ENCODE measurements at regions not wholly inside any gene's neighbourhood (a gene's known extent, or its start where the extent isn't known, plus 50 kb on each side); places are given as distances from the start of the nearest gene placed in this dataset.

- Histone ChIP-seq H4K20me1 (ENCODE audit: insufficient read depth) (no peaks in the 10 kb centered on the region), H3K9ac (no peak overlapping the region), H3K4me2 (no peak overlapping the region), H3K36me3 (replicated peaks in 1 of 2; ENCODE audit: control insufficient read depth in 1 of 2, insufficient read depth in 2 of 2, low read length in 1 of 2) (no peaks in the 10 kb centered on the region), H2AFZ (ENCODE audit: low read depth) (no peak overlapping the region), H3F3A (replicated peaks; ENCODE audit: insufficient read depth) (no peaks in the 10 kb centered on the region), H3K27me3 (ENCODE audit: insufficient read depth) (peaks cover 25% of the 10 kb centered on the region; the same call in 1 of the 2 replicates), H3K9me3 (no peaks in the 10 kb centered on the region), H3K9me2 (no peaks in the 10 kb centered on the region), H3K79me2 (ENCODE audit: insufficient read depth) (no peaks in the 10 kb centered on the region), H3K27ac (ENCODE audit: low read depth in 2 of 2, low read length in 1 of 2) (no peak overlapping the region), H3K4me1 (ENCODE audit: control insufficient read depth in 1 of 2, insufficient read depth in 2 of 2, low read depth in 1 of 2, low read length in 1 of 2) (peaks cover 0 to 20% of the 10 kb centered on the region in 2 experiments; a peak in 1 of 4 replicates), H3K4me3 (ENCODE audit: low read depth in 2 of 2, low read length in 1 of 2) (no peak overlapping the region)
- 81% methylated on average over 11 of the region's 22 CpGs for WGBS (ENCODE audit: low lambda C conversion rate)
- CTCF ChIA-PET: interaction anchor here (0.7 to 3.8 kb wide), 13 partner anchors 9 to 251 kb away, joined by 3 to 24 read pairs (median 5); no protein-coding TSS in a partner anchor
- POLR2A ChIA-PET: interaction anchor here (0.8 kb wide), 1 partner anchor 13 kb away, joined by 3 read pairs; no protein-coding TSS in a partner anchor
- TF ChIP-seq NFIC (IDR thresholded peaks at IDR 0.05; ENCODE audit: borderline replicate concordance): no peak
- TF ChIP-seq ELF1 (IDR thresholded peaks at IDR 0.05): no peak
- TF ChIP-seq RFX5 (IDR thresholded peaks at IDR 0.05; ENCODE audit: low read length): no peak
- TF ChIP-seq SIN3A (IDR thresholded peaks at IDR 0.05; ENCODE audit: borderline replicate concordance, low read depth, low read length): no peak
- TF ChIP-seq RXRA (IDR thresholded peaks at IDR 0.05; ENCODE audit: borderline replicate concordance, low read depth): no peak
- no peak for TF ChIP-seq GABPA (IDR thresholded peaks at IDR 0.05; ENCODE audit: low read depth)
- no peak for TF ChIP-seq MAX (IDR thresholded peaks at IDR 0.05; ENCODE audit: low read depth)
- TF ChIP-seq RCOR1 (IDR thresholded peaks at IDR 0.05; ENCODE audit: low read length): no peak
- no peak for TF ChIP-seq CHD2 (IDR thresholded peaks at IDR 0.05; ENCODE audit: low read length, partially characterized antibody)
- no peak for TF ChIP-seq YY1 (IDR thresholded peaks at IDR 0.05; ENCODE audit: low read depth)
- TF ChIP-seq NRF1 (IDR thresholded peaks at IDR 0.05; ENCODE audit: low read depth, low read length): no peak
- TF ChIP-seq EP300 (IDR thresholded peaks at IDR 0.05; ENCODE audit: borderline replicate concordance in 1 of 2, low read depth in 1 of 2, low read length in 1 of 2): no peak
- TF ChIP-seq FOXJ3 (CRISPR knock-in tag; IDR thresholded peaks at IDR 0.05): no peak
- TF ChIP-seq TCF12 (IDR thresholded peaks at IDR 0.05): no peak
- no peak for TF ChIP-seq CTCF (IDR thresholded peaks at IDR 0.05)
- TF ChIP-seq TEAD4 (IDR thresholded peaks at IDR 0.05; ENCODE audit: borderline replicate concordance, insufficient read depth): no peak
- no peak for TF ChIP-seq EZH2phosphoT487 (IDR thresholded peaks at IDR 0.05; ENCODE audit: borderline replicate concordance, low read depth)
- TF ChIP-seq, protein P1, sequence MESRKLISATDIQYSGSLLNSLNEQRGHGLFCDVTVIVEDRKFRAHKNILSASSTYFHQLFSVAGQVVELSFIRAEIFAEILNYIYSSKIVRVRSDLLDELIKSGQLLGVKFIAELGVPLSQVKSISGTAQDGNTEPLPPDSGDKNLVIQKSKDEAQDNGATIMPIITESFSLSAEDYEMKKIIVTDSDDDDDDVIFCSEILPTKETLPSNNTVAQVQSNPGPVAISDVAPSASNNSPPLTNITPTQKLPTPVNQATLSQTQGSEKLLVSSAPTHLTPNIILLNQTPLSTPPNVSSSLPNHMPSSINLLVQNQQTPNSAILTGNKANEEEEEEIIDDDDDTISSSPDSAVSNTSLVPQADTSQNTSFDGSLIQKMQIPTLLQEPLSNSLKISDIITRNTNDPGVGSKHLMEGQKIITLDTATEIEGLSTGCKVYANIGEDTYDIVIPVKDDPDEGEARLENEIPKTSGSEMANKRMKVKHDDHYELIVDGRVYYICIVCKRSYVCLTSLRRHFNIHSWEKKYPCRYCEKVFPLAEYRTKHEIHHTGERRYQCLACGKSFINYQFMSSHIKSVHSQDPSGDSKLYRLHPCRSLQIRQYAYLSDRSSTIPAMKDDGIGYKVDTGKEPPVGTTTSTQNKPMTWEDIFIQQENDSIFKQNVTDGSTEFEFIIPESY (IDR thresholded peaks at IDR 0.05; ENCODE audit: borderline replicate concordance, low read depth): no peak
- TF ChIP-seq, protein P2, sequence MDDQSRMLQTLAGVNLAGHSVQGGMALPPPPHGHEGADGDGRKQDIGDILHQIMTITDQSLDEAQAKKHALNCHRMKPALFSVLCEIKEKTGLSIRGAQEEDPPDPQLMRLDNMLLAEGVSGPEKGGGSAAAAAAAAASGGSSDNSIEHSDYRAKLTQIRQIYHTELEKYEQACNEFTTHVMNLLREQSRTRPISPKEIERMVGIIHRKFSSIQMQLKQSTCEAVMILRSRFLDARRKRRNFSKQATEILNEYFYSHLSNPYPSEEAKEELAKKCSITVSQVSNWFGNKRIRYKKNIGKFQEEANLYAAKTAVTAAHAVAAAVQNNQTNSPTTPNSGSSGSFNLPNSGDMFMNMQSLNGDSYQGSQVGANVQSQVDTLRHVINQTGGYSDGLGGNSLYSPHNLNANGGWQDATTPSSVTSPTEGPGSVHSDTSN (IDR thresholded peaks at IDR 0.05): no peak
- TF ChIP-seq FOSL2 (IDR thresholded peaks at IDR 0.05; ENCODE audit: borderline replicate concordance, low read depth): no peak
- DNase-seq: no peak
These were observed 94.5 kb upstream of the FOXP4 start for GRCh38 chr6:41451515-41452163.

Data from SK-N-SH (cell line).